SK-N-SH (cell line): ENCODE measurements at regions not wholly inside any gene's neighbourhood (a gene's known extent, or its start where the extent isn't known, plus 50 kb on each side); places are given as distances from the start of the nearest gene placed in this dataset.

Experiments used
- CTCF ChIA-PET: fragments of 300-600, 350-600 bp; formaldehyde crosslinking; extraction: SDS; loops from one replicate; lab custom pipeline; 2021; lab: Yijun Ruan, JAX
- POLR2A ChIA-PET: fragments of 350-600 bp; sonication (Branson Sonifier 250); formaldehyde crosslinking; extraction: SDS; loops from one replicate; lab custom pipeline; 2020; ENCODE audit warnings: antibody characterized with exemption, inconsistent platforms; lab: Yijun Ruan, JAX
- DNase-seq: peaks from one replicate; pipeline ENCODE4 v3.0.0; 2012
- H2AFZ ChIP-seq: fragments of 200-600 bp; sonication (generic); 2 replicates; pipeline ENCODE4 v1.8.1; 2016; ENCODE audit warnings: antibody characterized with exemption, mild to moderate bottlenecking, low read depth
- H3F3A ChIP-seq: fragments of 200-600 bp; sonication (generic); replicated peaks from 2 replicates; pipeline ENCODE3; 2016; ENCODE audit warnings: antibody characterized with exemption, mild to moderate bottlenecking; ENCODE audit not compliant: insufficient read depth
- H3K27ac ChIP-seq, 2 experiments: fragments of 200-500 bp in 1 of 2; fragments of 200-600 bp in 1 of 2; sonication (Bioruptor generic) in 1 of 2; sonication (generic), shearing (Covaris generic) in 1 of 2; 2 replicates each; pipeline versions ENCODE4 v1.5.1 to v1.6.1; 2014 to 2016; ENCODE audit warnings: low read depth in 2 of 2, inconsistent platforms in 1 of 2, low read length in 1 of 2, mild to moderate bottlenecking in 1 of 2, mixed read lengths in 1 of 2
- H3K27me3 ChIP-seq: fragments of 200-600 bp; sonication (generic), shearing (Covaris generic); 2 replicates; pipeline ENCODE4 v1.6.1; 2016; ENCODE audit warnings: mixed run types; ENCODE audit not compliant: insufficient read depth
- H3K36me3 ChIP-seq, 2 experiments: fragments of 200-500 bp in 1 of 2; fragments of 200-600 bp in 1 of 2; sonication (Bioruptor generic) in 1 of 2; sonication (generic) in 1 of 2; replicated peaks in 1 of 2; 2 replicates each; pipeline versions ENCODE3 to v1.5.1; 2014 to 2016; ENCODE audit warnings: low read length in 1 of 2, mild to moderate bottlenecking in 1 of 2; ENCODE audit not compliant: insufficient read depth in 2 of 2, control insufficient read depth in 1 of 2
- H3K4me1 ChIP-seq, 2 experiments: fragments of 200-500 bp in 1 of 2; fragments of 200-600 bp in 1 of 2; sonication (Bioruptor generic) in 1 of 2; sonication (generic), shearing (Covaris generic) in 1 of 2; 2 replicates each; pipeline versions ENCODE4 v1.5.1 to v1.6.1; 2014 to 2016; ENCODE audit warnings: low read depth in 1 of 2, low read length in 1 of 2, mixed run types in 1 of 2; ENCODE audit not compliant: insufficient read depth in 2 of 2, control insufficient read depth in 1 of 2
- H3K4me2 ChIP-seq: fragments of 200-600 bp; sonication (generic), shearing (Covaris generic); 2 replicates; pipeline ENCODE4 v1.6.1; 2017; ENCODE audit warnings: mixed run types
- H3K4me3 ChIP-seq, 2 experiments: fragments of 200-500 bp in 1 of 2; fragments of 200-600 bp in 1 of 2; sonication (Bioruptor generic) in 1 of 2; sonication (generic), shearing (Covaris generic) in 1 of 2; 2 replicates each; pipeline versions ENCODE4 v1.5.1 to v1.8.1; 2014 to 2016; ENCODE audit warnings: low read depth in 2 of 2, inconsistent platforms in 1 of 2, low read length in 1 of 2, mild to moderate bottlenecking in 1 of 2, mixed read lengths in 1 of 2, moderate library complexity in 1 of 2
- H3K79me2 ChIP-seq: fragments of 200-600 bp; sonication (generic); 2 replicates; pipeline ENCODE4 v1.8.1; 2017; ENCODE audit warnings: mild to moderate bottlenecking; ENCODE audit not compliant: insufficient read depth
- H3K9ac ChIP-seq: fragments of 200-600 bp; sonication (generic); 2 replicates; pipeline ENCODE4 v1.6.1; 2017; ENCODE audit warnings: mixed run types
- H3K9me2 ChIP-seq: fragments of 200-600 bp; sonication (generic); 2 replicates; pipeline ENCODE4 v1.6.1; 2017; ENCODE audit warnings: mixed run types
- H3K9me3 ChIP-seq: fragments of 200-600 bp; sonication (generic); 2 replicates; pipeline ENCODE4 v1.6.1; 2017; ENCODE audit warnings: mixed run types, mild to moderate bottlenecking, moderate library complexity
- H4K20me1 ChIP-seq: fragments of 200-600 bp; sonication (generic); 2 replicates; pipeline ENCODE4 v1.6.1; 2017; ENCODE audit warnings: mild to moderate bottlenecking, mixed run types; ENCODE audit not compliant: insufficient read depth
- CHD2 ChIP-seq: fragments of 150-350 bp; IDR thresholded peaks from 2 replicates; pipeline ENCODE4 v1.6.1; 2018; ENCODE audit warnings: low read length; ENCODE audit not compliant: partially characterized antibody
- JUND ChIP-seq: IDR thresholded peaks from 2 replicates; pipeline ENCODE4 v1.4.0; 2012
- MEF2A ChIP-seq: IDR thresholded peaks from 2 replicates; pipeline ENCODE4 v1.4.0; 2012; ENCODE audit warnings: low read depth, borderline replicate concordance
- POLR2AphosphoS5 ChIP-seq: IDR thresholded peaks from 2 replicates; pipeline ENCODE4 v1.6.1; 2012; ENCODE audit warnings: low read depth, low read length
- RCOR1 ChIP-seq: fragments of 150-350 bp; IDR thresholded peaks from 2 replicates; pipeline ENCODE4 v1.6.1; 2017; ENCODE audit warnings: antibody characterized with exemption, low read length
- YY1 ChIP-seq: IDR thresholded peaks from 2 replicates; pipeline ENCODE4 v1.4.0; 2012; ENCODE audit warnings: low read depth, mild to moderate bottlenecking
- WGBS: methylation state at CpG from one replicate; pipeline ENCODE4 v1.1.6; 2017; ENCODE audit warnings: low lambda C conversion rate; 5-methylcytosine and 5-hydroxymethylcytosine counted together
- TF ChIP-seq, protein P1 (sequence below): IDR thresholded peaks from 2 replicates; pipeline ENCODE4; 2012

- no peaks in the 10 kb centered on the region for H4K20me1 ChIP-seq
- H3K79me2 ChIP-seq, result no peaks in the 10 kb centered on the region
- no peaks in the 10 kb centered on the region for H3K9me2 ChIP-seq
- H3K27me3 ChIP-seq, result peaks cover 38% of the 10 kb centered on the region; the same call in 1 of the 2 replicates
- POLR2A ChIA-PET, result no interaction called here
- TF ChIP-seq MEF2A, result no peak
- TF ChIP-seq, protein P1, sequence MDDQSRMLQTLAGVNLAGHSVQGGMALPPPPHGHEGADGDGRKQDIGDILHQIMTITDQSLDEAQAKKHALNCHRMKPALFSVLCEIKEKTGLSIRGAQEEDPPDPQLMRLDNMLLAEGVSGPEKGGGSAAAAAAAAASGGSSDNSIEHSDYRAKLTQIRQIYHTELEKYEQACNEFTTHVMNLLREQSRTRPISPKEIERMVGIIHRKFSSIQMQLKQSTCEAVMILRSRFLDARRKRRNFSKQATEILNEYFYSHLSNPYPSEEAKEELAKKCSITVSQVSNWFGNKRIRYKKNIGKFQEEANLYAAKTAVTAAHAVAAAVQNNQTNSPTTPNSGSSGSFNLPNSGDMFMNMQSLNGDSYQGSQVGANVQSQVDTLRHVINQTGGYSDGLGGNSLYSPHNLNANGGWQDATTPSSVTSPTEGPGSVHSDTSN, result no peak
- no peak for TF ChIP-seq JUND
- no peak overlapping the region for H3K4me2 ChIP-seq
- H3F3A ChIP-seq, result no peaks in the 10 kb centered on the region
- no peaks in the 10 kb centered on the region for H3K4me1 ChIP-seq
- WGBS, result 8% methylated on average over 23 of the region's 25 CpGs
- no peaks in the 10 kb centered on the region for H3K36me3 ChIP-seq
- CTCF ChIA-PET, result no interaction called here
- DNase-seq, result no peak
- no peak overlapping the region for H3K27ac ChIP-seq
- H3K4me3 ChIP-seq, result no peak overlapping the region
- no peak overlapping the region for H2AFZ ChIP-seq
- no peak overlapping the region for H3K9ac ChIP-seq
- no peaks in the 10 kb centered on the region for H3K9me3 ChIP-seq
These were observed 79.3 kb upstream of the IRX4 start for GRCh38 chr5:1961952-1962595.

- Histone ChIP-seq H4K20me1 (no peaks in the 10 kb centered on the region), H3K4me3 (no peak overlapping the region), H3K4me2 (no peak overlapping the region), H3K9me2 (no peaks in the 10 kb centered on the region), H3K9me3 (no peaks in the 10 kb centered on the region), H3K27me3 (peaks cover 31% of the 10 kb centered on the region; the same call in 1 of the 2 replicates), H3K36me3 (no peaks in the 10 kb centered on the region), H3K79me2 (no peaks in the 10 kb centered on the region), H2AFZ (no peak overlapping the region), H3K9ac (no peak overlapping the region), H3K4me1 (no peaks in the 10 kb centered on the region), H3F3A (no peaks in the 10 kb centered on the region), H3K27ac (no peak overlapping the region)
- TF ChIP-seq YY1, result no peak
- no peak for TF ChIP-seq POLR2AphosphoS5
- TF ChIP-seq, protein P1, result no peak
- TF ChIP-seq CHD2, result no peak
- no peak for TF ChIP-seq RCOR1
- WGBS, result 1% methylated on average over 10 of the region's 14 CpGs
- CTCF ChIA-PET, result no interaction called here
- POLR2A ChIA-PET, result no interaction called here
- no peak for DNase-seq
These were observed 78.7 kb upstream of the IRX4 start for GRCh38 chr5:1961304-1961946.
